ENCODE measurements at regions not wholly inside any gene's neighbourhood (a gene's known extent, or its start where the extent isn't known, plus 50 kb on each side); places are given as distances from the start of the nearest gene placed in this dataset.

GRCh38 chr18:60684843-60685513 is 312.4 kb upstream of the MC4R start:
- Histone ChIP-seq H4K20me1 (ENCODE audit: insufficient read depth, low read length) (no peaks in the 10 kb centered on the region), H3K23ac (ENCODE audit: low read depth, low read length) (no peak overlapping the region), H4K91ac (ENCODE audit: insufficient read depth, low read depth, low read length) (no peak overlapping the region), H3K27me3 (ENCODE audit: control insufficient read depth, insufficient read depth, low read length) (no peaks in the 10 kb centered on the region), H3K9me3 (ENCODE audit: control insufficient read depth, insufficient read depth, low read length) (no peaks in the 10 kb centered on the region), H3K4me2 (ENCODE audit: low read depth, low read length) (no peak overlapping the region), H2AFZ (replicated peaks; ENCODE audit: low read length, poor library complexity) (no peak overlapping the region), H2BK15ac (ENCODE audit: low read depth, low read length) (no peak overlapping the region), H3K79me1 (ENCODE audit: low read depth in 1 of 2, low read length in 2 of 2) (no peaks in the 10 kb centered on the region), H2BK20ac (ENCODE audit: low read depth, low read length) (no peak overlapping the region), H3K36me3 (ENCODE audit: control insufficient read depth, insufficient read depth, low read length) (no peaks in the 10 kb centered on the region), H4K8ac (ENCODE audit: low read depth in 2 of 2, low read length in 2 of 2) (no peak overlapping the region), H3K9ac (ENCODE audit: low read depth, low read length) (no peak overlapping the region), H3K4me3 (ENCODE audit: insufficient read depth, low read depth, low read length) (no peak overlapping the region), H2BK120ac (ENCODE audit: low read depth, low read length) (no peak overlapping the region), H3K14ac (replicated peaks; ENCODE audit: low read depth, low read length) (no peak overlapping the region), H3K27ac (ENCODE audit: insufficient read depth, low read length) (no peak overlapping the region), H2AK9ac (replicated peaks; ENCODE audit: low read depth, low read length, poor library complexity) (no peak overlapping the region), H3K4ac (ENCODE audit: low read depth, low read length) (no peak overlapping the region), H4K5ac (ENCODE audit: low read depth, low read length) (no peak overlapping the region), H3K9me1 (ENCODE audit: insufficient read depth, low read length) (no peaks in the 10 kb centered on the region), H2AK5ac (ENCODE audit: low read depth, low read length) (no peak overlapping the region), H3K56ac (ENCODE audit: extremely low read depth, insufficient read depth, low read length) (no peak overlapping the region), H3K4me1 (ENCODE audit: control insufficient read depth, insufficient read depth, low read length) (no peaks in the 10 kb centered on the region), H2BK5ac (ENCODE audit: low read depth, low read length, poor library complexity, severe bottlenecking) (no peak overlapping the region), H3K18ac (ENCODE audit: low read depth, low read length) (no peak overlapping the region)
- TF ChIP-seq RAD21 (IDR thresholded peaks at IDR 0.05; ENCODE audit: low read length) (peak; percentile 43), ELK1 (IDR thresholded peaks at IDR 0.05; ENCODE audit: borderline replicate concordance, low read depth, low read length) (no peak), CEBPB (IDR thresholded peaks at IDR 0.05; ENCODE audit: low read depth, low read length) (no peak), CTCF (conservative IDR thresholded peaks at IDR 0.05; ENCODE audit: low read depth, low read length) (peak; percentile 46)
- 80% methylated on average over 1 of the region's 6 CpGs; no CpG with 5 or more reads in 1 of the 2 experiments for WGBS, 2 experiments (ENCODE audit: extremely low coverage in 2 of 2, insufficient read length in 1 of 2)
- DNase-seq (peak; percentile 17), ATAC-seq (ENCODE audit: low read depth) (no peak)
- dilution Hi-C loops (cut with HindIII; ENCODE audit: low sequenced_read_pairs, unreplicated experiment), result no loop called here
- no TSS peak for BruUV-seq (replicated peaks)
- intact Hi-C loops (cut with micrococcal nuclease), result loop anchor here (1.0 to 5.0 kb wide), 3 partner anchors 817 to 1446 kb away; no protein-coding TSS in a partner anchor
- in situ Hi-C loops (cut with MboI; ENCODE audit: low sequenced_read_pairs), result loop anchor here (25.0 kb wide), 1 partner anchor 802 kb away; no protein-coding TSS in a partner anchor
- CTCF ChIA-PET, result no interaction called here
- POLR2A ChIA-PET (ENCODE audit: unreplicated experiment), result no interaction called here

Data from IMR-90 (cell line).